ENCODE measurements at regions not wholly inside any gene's neighbourhood (a gene's known extent, or its start where the extent isn't known, plus 50 kb on each side); places are given as distances from the start of the nearest gene placed in this dataset.
A peak's percentile ranks its signal among the peaks of the same experiment; 100 is the strongest.

DNA sequence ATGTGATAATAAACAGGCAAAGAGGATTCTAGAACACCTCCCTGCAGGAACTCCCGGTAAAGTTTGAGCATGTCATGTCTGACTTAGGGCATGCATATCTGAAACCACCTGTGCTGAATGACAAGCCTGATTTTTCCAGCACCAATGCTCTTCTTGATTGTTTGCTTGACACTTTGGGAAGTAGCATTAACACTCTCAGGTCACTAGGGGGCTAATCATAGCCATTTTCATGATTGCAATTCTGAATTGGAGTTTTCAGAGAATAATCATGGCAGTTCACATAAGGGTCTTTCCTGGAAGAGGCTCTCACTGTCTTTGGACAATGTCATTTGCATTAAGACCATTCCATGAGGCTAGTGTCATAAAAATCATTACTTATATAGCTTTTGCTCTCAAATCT is 234.4 kb upstream of the MTNR1B start:
- Mint-ChIP-seq H3K36me3 (ENCODE audit: insufficient read depth) (no peaks in the 10 kb centered on the region), H3K27me3 (no peaks in the 10 kb centered on the region), H3K4me1 (ENCODE audit: low read depth) (peaks cover 3% of the 10 kb centered on the region), H3K27ac (no peak overlapping the region), H3K4me3 (ENCODE audit: low read depth) (no peak overlapping the region), H3K9me3 (ENCODE audit: low read depth) (no peaks in the 10 kb centered on the region)
- TF ChIP-seq CTCF (IDR thresholded peaks at IDR 0.05; ENCODE audit: unreplicated experiment): peak; percentile 57
- DNase-seq (ENCODE audit: low spot score, unreplicated experiment): no peak

DNA sequence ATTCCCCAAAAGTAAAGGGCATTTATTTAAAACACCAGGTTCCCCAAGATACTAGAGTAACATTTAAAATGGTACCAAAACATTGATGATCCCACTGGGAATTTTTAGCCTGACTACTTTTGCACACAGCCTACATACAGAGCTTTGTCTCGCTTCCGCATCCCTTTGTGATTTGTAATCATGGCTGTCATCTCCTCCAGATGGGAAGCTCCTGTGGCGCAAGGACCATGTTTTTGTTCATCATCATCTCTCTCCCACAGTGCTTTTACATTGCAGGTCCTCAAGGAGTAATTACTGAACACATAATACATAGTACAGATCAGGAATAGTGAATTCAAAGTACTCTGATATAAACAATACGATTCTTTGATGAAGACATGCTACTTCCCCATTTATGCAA is 231.2 kb upstream of the MTNR1B start:
- no peaks in the 10 kb centered on the region for H3K27me3 Mint-ChIP-seq
- DNase-seq (ENCODE audit: low spot score, unreplicated experiment): no peak
- no peak overlapping the region for H3K27ac Mint-ChIP-seq
- no peaks in the 10 kb centered on the region for H3K36me3 Mint-ChIP-seq (ENCODE audit: insufficient read depth)
- H3K9me3 Mint-ChIP-seq (ENCODE audit: low read depth): no peaks in the 10 kb centered on the region
- H3K4me1 Mint-ChIP-seq (ENCODE audit: low read depth): peaks cover 6% of the 10 kb centered on the region
- TF ChIP-seq CTCF (IDR thresholded peaks at IDR 0.05; ENCODE audit: unreplicated experiment): no peak
- H3K4me3 Mint-ChIP-seq (ENCODE audit: low read depth): no peak overlapping the region

DNA sequence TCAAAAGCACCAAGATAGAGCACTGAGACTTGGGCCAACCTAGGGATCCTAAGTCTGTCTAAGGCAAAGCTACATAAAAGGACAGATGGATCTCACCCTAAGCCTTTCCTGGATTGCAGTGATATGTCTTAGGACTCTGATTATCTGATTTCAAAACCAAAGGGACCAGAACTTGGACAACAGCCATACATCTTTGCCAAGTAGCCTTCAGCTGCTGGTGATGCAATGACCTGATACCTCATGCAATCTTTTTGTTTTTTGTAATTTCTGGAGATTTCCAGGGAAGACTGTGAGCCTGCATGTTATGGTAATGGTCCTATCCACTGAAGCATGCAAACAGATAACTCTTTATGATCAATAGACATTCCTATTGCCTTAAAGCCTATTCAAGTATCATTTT is 230.4 kb upstream of the MTNR1B start:
- DNase-seq (ENCODE audit: low spot score, unreplicated experiment): no peak
- Mint-ChIP-seq H3K36me3 (ENCODE audit: insufficient read depth) (no peaks in the 10 kb centered on the region), H3K27me3 (no peaks in the 10 kb centered on the region), H3K27ac (no peak overlapping the region), H3K4me3 (ENCODE audit: low read depth) (no peak overlapping the region), H3K4me1 (ENCODE audit: low read depth) (peaks cover 6% of the 10 kb centered on the region), H3K9me3 (ENCODE audit: low read depth) (no peaks in the 10 kb centered on the region)
- no peak for TF ChIP-seq CTCF (IDR thresholded peaks at IDR 0.05; ENCODE audit: unreplicated experiment)

DNA sequence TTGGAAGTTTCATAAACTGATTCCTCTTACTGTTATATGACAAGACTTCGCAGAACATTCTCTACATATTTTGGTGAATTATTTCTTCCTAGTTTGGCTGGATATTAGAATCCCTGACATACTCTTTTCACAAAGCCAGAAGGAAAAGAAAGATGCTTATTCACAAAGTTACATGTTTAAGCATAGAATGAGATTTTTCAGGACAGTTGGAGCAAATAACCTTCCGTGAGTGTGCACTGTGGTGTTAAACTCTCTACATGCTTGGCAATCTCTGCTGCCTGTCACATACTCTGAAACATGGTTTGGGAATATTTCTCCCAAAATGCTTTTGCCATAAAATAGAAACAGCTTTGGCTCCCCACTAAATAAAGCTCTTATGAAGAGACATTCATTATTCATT is 230.0 kb upstream of the MTNR1B start:
- no peaks in the 10 kb centered on the region for H3K27me3 Mint-ChIP-seq
- no peak overlapping the region for H3K27ac Mint-ChIP-seq
- H3K4me1 Mint-ChIP-seq (ENCODE audit: low read depth): peaks cover 5% of the 10 kb centered on the region
- no peak for DNase-seq (ENCODE audit: low spot score, unreplicated experiment)
- no peak overlapping the region for H3K4me3 Mint-ChIP-seq (ENCODE audit: low read depth)
- H3K36me3 Mint-ChIP-seq (ENCODE audit: insufficient read depth): no peaks in the 10 kb centered on the region
- TF ChIP-seq CTCF (IDR thresholded peaks at IDR 0.05; ENCODE audit: unreplicated experiment): no peak
- no peaks in the 10 kb centered on the region for H3K9me3 Mint-ChIP-seq (ENCODE audit: low read depth)

DNA sequence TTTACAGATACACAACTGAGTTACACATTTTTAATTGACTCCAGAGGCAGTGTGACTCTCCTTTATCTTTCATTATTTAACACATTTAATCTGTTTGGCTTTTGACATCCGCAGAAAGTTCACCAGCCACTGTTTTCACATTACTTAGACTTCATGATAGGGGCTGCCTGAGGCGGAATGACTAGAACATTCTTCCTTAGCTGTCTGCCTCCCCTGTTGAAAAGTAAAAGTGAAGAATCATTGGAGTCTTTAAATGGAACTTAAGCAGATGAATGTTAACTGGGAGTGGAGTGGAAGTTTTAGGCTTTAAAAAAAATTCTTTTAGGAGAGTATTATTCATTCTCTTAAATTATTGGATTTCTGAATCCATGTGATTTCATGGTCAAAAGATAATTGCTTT is 229.2 kb upstream of the MTNR1B start:
- Mint-ChIP-seq H3K9me3 (ENCODE audit: low read depth) (no peaks in the 10 kb centered on the region), H3K4me1 (ENCODE audit: low read depth) (peaks cover 2% of the 10 kb centered on the region), H3K27ac (no peak overlapping the region), H3K27me3 (no peaks in the 10 kb centered on the region), H3K4me3 (ENCODE audit: low read depth) (no peak overlapping the region), H3K36me3 (ENCODE audit: insufficient read depth) (no peaks in the 10 kb centered on the region)
- TF ChIP-seq CTCF (IDR thresholded peaks at IDR 0.05; ENCODE audit: unreplicated experiment): no peak
- no peak for DNase-seq (ENCODE audit: low spot score, unreplicated experiment)

All from progenitor cell of endocrine pancreas (in vitro differentiated cells).